Mesothelial cell of epicardium (in vitro differentiated cells): ENCODE measurements at regions not wholly inside any gene's neighbourhood (a gene's known extent, or its start where the extent isn't known, plus 50 kb on each side); places are given as distances from the start of the nearest gene placed in this dataset.

ENCODE experiments used
- DNase-seq, 2 experiments: peaks; one replicate each; pipeline ENCODE4 v3.0.0; 2021; ENCODE audit warnings: low spot score in 2 of 2; ENCODE audit not compliant: unreplicated experiment in 2 of 2
- H3K27ac Mint-ChIP-seq: 2 replicates; pipeline ENCODE4 v1.8.0; 2021; ENCODE audit warnings: mixed read lengths
- H3K27me3 Mint-ChIP-seq: 2 replicates; pipeline ENCODE4 v1.8.0; 2021; ENCODE audit warnings: low read depth, mixed read lengths
- H3K36me3 Mint-ChIP-seq: 2 replicates; pipeline ENCODE4 v1.8.0; 2021; ENCODE audit warnings: mixed read lengths
- H3K4me1 Mint-ChIP-seq: 2 replicates; pipeline ENCODE4 v1.8.0; 2021; ENCODE audit warnings: mixed read lengths
- H3K4me3 Mint-ChIP-seq: 2 replicates; pipeline ENCODE4 v1.8.0; 2021; ENCODE audit warnings: mild to moderate bottlenecking, moderate library complexity, mixed read lengths
- H3K9me3 Mint-ChIP-seq: 2 replicates; pipeline ENCODE4 v1.8.0; 2021; ENCODE audit warnings: mixed read lengths
- TF ChIP-seq, protein P1 (sequence below): fragments of 200-600 bp; sonication (generic); IDR thresholded peaks from one replicate; pipeline ENCODE4 v1.5.0; 2021; ENCODE audit warnings: antibody characterized with exemption; ENCODE audit not compliant: unreplicated experiment

DNA sequence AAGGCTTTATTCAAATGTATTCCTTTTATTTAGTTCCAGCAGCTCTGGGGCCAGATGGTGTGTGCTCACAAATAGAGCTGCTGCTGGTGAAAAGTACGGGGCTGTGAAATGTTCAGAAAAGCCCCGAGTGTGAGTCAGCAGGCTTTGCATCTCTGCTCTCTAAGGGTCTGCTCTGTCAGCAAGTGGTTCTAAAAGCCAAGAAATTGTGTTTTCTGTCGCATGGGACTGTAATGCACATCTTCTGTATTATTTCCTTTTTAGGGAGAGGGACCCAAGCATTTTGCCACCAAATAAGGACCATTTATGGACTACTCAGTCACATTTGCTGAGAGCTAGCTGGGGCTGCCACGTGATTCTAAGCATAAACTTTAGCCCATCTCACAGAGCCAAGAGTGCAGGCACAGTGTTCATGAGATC, 82.9 kb upstream of the NHS start:
- no peak overlapping the region for H3K4me3 Mint-ChIP-seq
- peaks cover 1% of the 10 kb centered on the region for H3K36me3 Mint-ChIP-seq
- DNase-seq = no peak
- TF ChIP-seq, protein P1, sequence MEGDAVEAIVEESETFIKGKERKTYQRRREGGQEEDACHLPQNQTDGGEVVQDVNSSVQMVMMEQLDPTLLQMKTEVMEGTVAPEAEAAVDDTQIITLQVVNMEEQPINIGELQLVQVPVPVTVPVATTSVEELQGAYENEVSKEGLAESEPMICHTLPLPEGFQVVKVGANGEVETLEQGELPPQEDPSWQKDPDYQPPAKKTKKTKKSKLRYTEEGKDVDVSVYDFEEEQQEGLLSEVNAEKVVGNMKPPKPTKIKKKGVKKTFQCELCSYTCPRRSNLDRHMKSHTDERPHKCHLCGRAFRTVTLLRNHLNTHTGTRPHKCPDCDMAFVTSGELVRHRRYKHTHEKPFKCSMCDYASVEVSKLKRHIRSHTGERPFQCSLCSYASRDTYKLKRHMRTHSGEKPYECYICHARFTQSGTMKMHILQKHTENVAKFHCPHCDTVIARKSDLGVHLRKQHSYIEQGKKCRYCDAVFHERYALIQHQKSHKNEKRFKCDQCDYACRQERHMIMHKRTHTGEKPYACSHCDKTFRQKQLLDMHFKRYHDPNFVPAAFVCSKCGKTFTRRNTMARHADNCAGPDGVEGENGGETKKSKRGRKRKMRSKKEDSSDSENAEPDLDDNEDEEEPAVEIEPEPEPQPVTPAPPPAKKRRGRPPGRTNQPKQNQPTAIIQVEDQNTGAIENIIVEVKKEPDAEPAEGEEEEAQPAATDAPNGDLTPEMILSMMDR = no peak
- H3K9me3 Mint-ChIP-seq = peaks cover 8% of the 10 kb centered on the region
- peaks cover 22% of the 10 kb centered on the region for H3K4me1 Mint-ChIP-seq
- H3K27me3 Mint-ChIP-seq = no peaks in the 10 kb centered on the region
- H3K27ac Mint-ChIP-seq = peak overlapping the region; percentile 82

DNA sequence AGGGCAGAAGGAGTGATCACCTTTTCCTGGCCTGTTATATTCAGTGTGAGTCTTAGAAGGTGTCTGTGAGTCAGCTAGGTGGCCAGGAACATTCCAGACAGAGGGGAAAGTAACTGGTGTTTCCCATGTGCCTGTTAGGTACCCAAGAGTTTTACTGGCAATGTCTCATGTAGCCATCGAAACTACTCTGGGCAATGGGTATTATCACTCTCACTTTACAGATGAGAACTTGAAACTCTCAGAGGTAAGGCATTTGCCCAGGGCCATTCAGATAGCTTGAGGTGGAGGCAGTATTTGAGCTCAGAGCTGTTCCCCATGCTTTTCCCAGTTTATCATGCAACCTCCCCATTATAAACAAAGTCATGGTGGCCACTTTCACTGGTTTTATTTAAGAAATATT, 80.4 kb upstream of the NHS start:
- Mint-ChIP-seq H3K4me3 (no peak overlapping the region), H3K36me3 (peaks cover 1% of the 10 kb centered on the region), H3K4me1 (peaks cover 31% of the 10 kb centered on the region), H3K9me3 (peaks cover 5% of the 10 kb centered on the region), H3K27me3 (no peaks in the 10 kb centered on the region), H3K27ac (no peak overlapping the region)
- TF ChIP-seq, protein P1 = no peak
- DNase-seq = no peak

DNA sequence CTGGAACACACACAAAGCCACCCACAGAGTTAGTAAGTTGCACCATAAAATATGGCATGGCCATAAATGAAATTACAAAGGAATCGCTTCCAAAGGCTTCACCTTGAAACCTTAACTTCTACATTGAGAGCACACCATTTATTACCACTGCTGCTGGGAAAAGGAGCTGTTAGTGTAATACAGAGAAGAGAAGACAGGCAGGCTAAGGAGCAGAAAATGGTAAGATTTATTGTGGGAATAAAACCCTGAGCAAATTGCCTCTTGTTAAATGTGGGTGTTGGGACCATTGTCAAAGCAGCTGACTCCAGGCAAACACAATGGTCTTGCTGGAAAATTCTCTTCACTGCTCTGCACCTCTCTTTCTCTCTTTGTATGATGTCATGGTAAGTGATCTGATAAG, 79.2 kb upstream of the NHS start:
- Mint-ChIP-seq H3K4me1 (peaks cover 28% of the 10 kb centered on the region), H3K27me3 (no peaks in the 10 kb centered on the region), H3K27ac (no peak overlapping the region), H3K4me3 (no peak overlapping the region), H3K36me3 (no peaks in the 10 kb centered on the region), H3K9me3 (no peaks in the 10 kb centered on the region)
- TF ChIP-seq, protein P1 = no peak
- no peak for DNase-seq

DNA sequence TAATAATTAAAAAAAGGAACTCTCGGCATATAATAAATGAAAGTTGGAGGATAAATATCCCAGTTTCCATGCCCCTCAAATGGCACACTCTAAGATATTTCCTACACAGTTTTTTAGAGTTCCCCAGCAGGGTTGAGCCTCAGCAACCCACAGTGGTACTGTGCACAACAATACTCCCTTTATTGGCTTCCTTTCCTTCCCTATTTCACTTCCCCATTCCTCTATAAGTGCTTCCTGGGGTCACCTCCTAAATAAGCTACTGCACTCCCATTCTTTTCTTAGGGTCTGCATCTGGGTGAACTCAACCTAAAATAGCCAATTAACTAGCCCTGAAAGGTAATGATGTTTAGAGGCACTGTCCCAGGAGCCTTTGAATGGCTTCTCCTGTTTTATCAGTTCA, 76.4 kb upstream of the NHS start:
- Mint-ChIP-seq H3K27ac (no peak overlapping the region), H3K9me3 (peaks cover 11% of the 10 kb centered on the region), H3K27me3 (peaks cover 6% of the 10 kb centered on the region), H3K4me3 (no peak overlapping the region), H3K4me1 (peaks cover 9% of the 10 kb centered on the region), H3K36me3 (no peaks in the 10 kb centered on the region)
- no peak for DNase-seq
- TF ChIP-seq, protein P1 = no peak

DNA sequence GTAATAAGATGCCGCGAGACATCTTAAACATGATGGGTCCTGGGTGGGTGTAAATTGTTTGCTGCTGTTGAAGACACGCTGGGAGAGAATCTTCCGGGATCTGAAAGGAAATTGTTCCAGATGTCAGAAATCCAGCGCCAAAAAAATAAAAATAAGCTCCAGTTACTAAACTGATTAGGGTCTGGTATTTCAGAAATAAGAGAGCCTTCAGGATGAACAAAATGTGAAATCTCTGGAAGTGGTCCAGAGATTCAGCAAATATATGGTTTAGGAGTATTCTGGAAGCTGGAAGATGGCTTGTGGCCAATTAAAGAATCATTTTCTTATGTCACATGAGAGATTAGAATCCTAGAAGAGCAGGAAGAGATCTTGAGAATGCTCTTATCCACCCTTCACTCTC, 75.8 kb upstream of the NHS start:
- TF ChIP-seq, protein P1 = no peak
- H3K27me3 Mint-ChIP-seq = peaks cover 6% of the 10 kb centered on the region
- peaks cover 14% of the 10 kb centered on the region for H3K9me3 Mint-ChIP-seq
- H3K36me3 Mint-ChIP-seq = no peaks in the 10 kb centered on the region
- H3K27ac Mint-ChIP-seq = peak overlapping the region; percentile 40
- no peak overlapping the region for H3K4me3 Mint-ChIP-seq
- DNase-seq = no peak
- peaks cover 9% of the 10 kb centered on the region for H3K4me1 Mint-ChIP-seq

DNA sequence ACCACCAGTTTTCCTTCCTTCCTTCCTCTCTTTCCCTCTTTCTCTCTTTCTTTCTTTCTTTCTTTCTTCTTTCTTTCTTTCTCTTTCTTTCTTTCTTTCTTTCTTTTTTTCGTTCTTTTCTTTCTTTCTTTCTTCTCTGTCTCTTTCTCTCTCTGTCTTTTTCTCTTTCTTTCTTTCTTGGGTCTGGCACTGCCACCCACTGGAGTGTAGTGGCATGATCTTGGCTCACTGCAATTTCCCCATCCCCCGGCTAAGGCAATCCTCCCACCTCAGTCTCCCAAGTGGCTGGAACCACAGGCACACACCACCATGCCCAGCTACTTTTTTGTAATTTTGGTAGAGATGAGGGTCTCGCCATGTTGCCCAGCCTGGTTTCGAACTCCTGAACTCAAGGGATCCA, 51.6 kb upstream of the NHS start:
- Mint-ChIP-seq H3K9me3 (no peaks in the 10 kb centered on the region), H3K27me3 (peaks cover 7% of the 10 kb centered on the region), H3K36me3 (no peaks in the 10 kb centered on the region), H3K4me1 (no peaks in the 10 kb centered on the region), H3K27ac (no peak overlapping the region), H3K4me3 (no peak overlapping the region)
- TF ChIP-seq, protein P1 = no peak
- DNase-seq = no peak
